Gastrocnemius medialis (tissue), 4 donors: ENCODE measurements at regions not wholly inside any gene's neighbourhood (a gene's known extent, or its start where the extent isn't known, plus 50 kb on each side); places are given as distances from the start of the nearest gene placed in this dataset.
A peak's percentile ranks its signal among the peaks of the same experiment; 100 is the strongest.

ENCODE experiments used
- ATAC-seq, 2 donors: fragments of 150-250 bp; one replicate each; pipeline ENCODE4 v1.9.1; 2016
- DNase-seq, 2 donors: peaks; one replicate each; pipeline ENCODE4 v3.0.0-alpha.2; 2019
- H3K27ac ChIP-seq, 4 donors: fragments of 200-600 bp; sonication (generic); 1 replicate in 1 of 4; 2 replicates in 3 of 4; pipeline ENCODE4 v1.5.1; 2016 to 2018; ENCODE audit warnings: mild to moderate bottlenecking in 2 of 4, moderate library complexity in 1 of 4
- H3K27me3 ChIP-seq, 3 donors: fragments of 200-600 bp; sonication (generic) in 2 of 3; 1 replicate in 1 of 3; 2 replicates in 2 of 3; pipeline versions ENCODE4 v1.5.1 to v1.6.0; 2016 to 2019; ENCODE audit warnings: mild to moderate bottlenecking in 1 of 3, moderate library complexity in 1 of 3
- H3K36me3 ChIP-seq, 2 donors: fragments of 200-600 bp; sonication (generic) in 1 of 2; one replicate each; pipeline ENCODE4 v1.5.1; 2017 to 2018
- H3K4me1 ChIP-seq, 2 donors: fragments of 200-600 bp; sonication (generic) in 1 of 2; one replicate each; pipeline ENCODE4 v1.5.1; 2016 to 2017; ENCODE audit warnings: mild to moderate bottlenecking in 2 of 2
- H3K4me3 ChIP-seq, 4 donors: fragments of 200-600 bp; sonication (generic) in 3 of 4; 1 replicate in 1 of 4; 2 replicates in 3 of 4; pipeline ENCODE4 v1.5.1; 2016 to 2019; ENCODE audit warnings: mild to moderate bottlenecking in 2 of 4
- H3K9me3 ChIP-seq, 3 donors: fragments of 200-600 bp; sonication (generic) in 2 of 3; 1 replicate in 1 of 3; 2 replicates in 2 of 3; pipeline ENCODE4 v1.5.1; 2016 to 2019
- POLR2A ChIP-seq, 2 donors: fragments of 450-650 bp; IDR thresholded peaks; one replicate each; pipeline ENCODE4 v1.6.1; 2017; ENCODE audit warnings: antibody characterized with exemption in 2 of 2, mild to moderate bottlenecking in 2 of 2, moderate library complexity in 2 of 2
- in situ Hi-C, 4 donors: fragments of 200-750 bp; cut with MboI; loops; one replicate each; pipeline versions ENCODE4 v1.15.0 to v1.8.0; 2017; ENCODE audit warnings: low sequenced_read_pairs in 4 of 4
- intact Hi-C: fragments of 100-400 bp; cut with DNase I; formaldehyde crosslinking; loops from one replicate; pipeline ENCODE4 v1.15.1; 2023; ENCODE audit warnings: low total_unique reads
- TF ChIP-seq, protein P1 (sequence below), 5 experiments: fragments of 450-650 bp in 3 of 5; fragments of 200-600 bp in 2 of 5; sonication (generic) in 2 of 5; IDR thresholded peaks in 4 of 5; conservative IDR thresholded peaks in 1 of 5; 1 replicate in 4 of 5; 2 replicates in 1 of 5; pipeline ENCODE4 v1.5.1; 2016 to 2019; ENCODE audit warnings: antibody characterized with exemption in 5 of 5, mild to moderate bottlenecking in 3 of 5, moderate library complexity in 3 of 5

DNA sequence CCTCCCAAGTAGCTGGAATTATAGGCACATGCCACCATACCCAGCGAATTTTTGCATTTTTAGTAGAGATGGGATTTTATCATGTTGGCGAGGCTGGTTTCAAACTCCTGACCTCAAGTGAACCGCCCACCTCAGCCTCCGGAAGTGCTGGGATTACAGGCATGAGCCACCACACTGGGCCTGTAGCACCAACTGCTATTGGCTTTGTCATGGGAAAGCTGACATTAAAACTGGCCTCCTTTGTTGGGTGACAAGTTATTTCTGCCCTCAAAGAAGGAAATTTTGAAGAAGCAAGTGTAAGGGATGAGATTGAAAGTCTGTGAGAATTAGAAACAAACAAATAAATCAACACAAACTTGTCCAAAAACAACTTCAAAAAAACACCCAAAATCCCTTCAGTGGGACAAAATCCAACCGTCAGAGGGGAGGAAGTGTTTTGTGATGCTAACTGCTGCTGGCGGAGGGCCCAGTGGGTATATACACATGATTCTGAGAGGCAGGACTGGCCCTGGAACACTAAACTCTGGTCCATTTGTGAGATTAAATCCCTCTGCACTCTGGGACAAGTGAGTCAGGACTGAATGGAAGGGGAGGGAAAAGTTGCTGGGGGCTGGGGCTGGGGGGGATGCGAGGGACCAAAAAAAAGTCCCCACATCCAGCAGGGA lies 87.5 kb upstream of the NAA20 start:
- no peaks in the 10 kb centered on the region for H3K27me3 ChIP-seq
- intact Hi-C loops = no loop called here
- H3K27ac ChIP-seq = peak overlapping the region in 1 of 4 donors; percentile 0
- no peaks in the 10 kb centered on the region for H3K9me3 ChIP-seq
- ATAC-seq = no peak
- DNase-seq = no peak
- in situ Hi-C loops = no loop called here
- H3K36me3 ChIP-seq = no peaks in the 10 kb centered on the region
- no peak for TF ChIP-seq POLR2A (IDR thresholded peaks at IDR 0.05)
- TF ChIP-seq, protein P1, sequence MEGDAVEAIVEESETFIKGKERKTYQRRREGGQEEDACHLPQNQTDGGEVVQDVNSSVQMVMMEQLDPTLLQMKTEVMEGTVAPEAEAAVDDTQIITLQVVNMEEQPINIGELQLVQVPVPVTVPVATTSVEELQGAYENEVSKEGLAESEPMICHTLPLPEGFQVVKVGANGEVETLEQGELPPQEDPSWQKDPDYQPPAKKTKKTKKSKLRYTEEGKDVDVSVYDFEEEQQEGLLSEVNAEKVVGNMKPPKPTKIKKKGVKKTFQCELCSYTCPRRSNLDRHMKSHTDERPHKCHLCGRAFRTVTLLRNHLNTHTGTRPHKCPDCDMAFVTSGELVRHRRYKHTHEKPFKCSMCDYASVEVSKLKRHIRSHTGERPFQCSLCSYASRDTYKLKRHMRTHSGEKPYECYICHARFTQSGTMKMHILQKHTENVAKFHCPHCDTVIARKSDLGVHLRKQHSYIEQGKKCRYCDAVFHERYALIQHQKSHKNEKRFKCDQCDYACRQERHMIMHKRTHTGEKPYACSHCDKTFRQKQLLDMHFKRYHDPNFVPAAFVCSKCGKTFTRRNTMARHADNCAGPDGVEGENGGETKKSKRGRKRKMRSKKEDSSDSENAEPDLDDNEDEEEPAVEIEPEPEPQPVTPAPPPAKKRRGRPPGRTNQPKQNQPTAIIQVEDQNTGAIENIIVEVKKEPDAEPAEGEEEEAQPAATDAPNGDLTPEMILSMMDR (IDR thresholded peaks at IDR 0.05 in 4 of 5, conservative IDR thresholded peaks at IDR 0.05 in 1 of 5) = no peak
- H3K4me1 ChIP-seq = peaks cover 31 to 54% of the 10 kb centered on the region in 2 donors
- H3K4me3 ChIP-seq = no peak overlapping the region

GRCh38 chr20:19930426-19930825 lies 86.7 kb upstream of the NAA20 start:
- DNase-seq = no peak
- Histone ChIP-seq H3K4me3 (no peak overlapping the region), H3K27ac (peak overlapping the region in 1 of 4 donors; percentile 0), H3K9me3 (no peaks in the 10 kb centered on the region), H3K36me3 (no peaks in the 10 kb centered on the region), H3K4me1 (peaks cover 38 to 62% of the 10 kb centered on the region in 2 donors), H3K27me3 (no peaks in the 10 kb centered on the region)
- ATAC-seq = no peak
- TF ChIP-seq POLR2A (IDR thresholded peaks at IDR 0.05) = no peak
- TF ChIP-seq, protein P1 (IDR thresholded peaks at IDR 0.05 in 4 of 5, conservative IDR thresholded peaks at IDR 0.05 in 1 of 5) = no peak
- intact Hi-C loops = no loop called here
- in situ Hi-C loops = no loop called here

GRCh38 chr20:19932170-19932667 lies 84.9 kb upstream of the NAA20 start:
- Histone ChIP-seq H3K27me3 (no peaks in the 10 kb centered on the region), H3K4me3 (no peak overlapping the region), H3K9me3 (no peaks in the 10 kb centered on the region), H3K4me1 (peaks cover 33 to 62% of the 10 kb centered on the region in 2 donors), H3K27ac (peak overlapping the region; percentile 17 to 83 (median 72)), H3K36me3 (no peaks in the 10 kb centered on the region)
- TF ChIP-seq, protein P1 (IDR thresholded peaks at IDR 0.05 in 4 of 5, conservative IDR thresholded peaks at IDR 0.05 in 1 of 5) = no peak
- no peak for TF ChIP-seq POLR2A (IDR thresholded peaks at IDR 0.05)
- intact Hi-C loops = no loop called here
- DNase-seq = peak; percentile 29 to 46
- in situ Hi-C loops = no loop called here
- peak; percentile 35 to 36 for ATAC-seq

GRCh38 chr20:19934792-19935491 lies 82.2 kb upstream of the NAA20 start:
- H3K36me3 ChIP-seq = no peaks in the 10 kb centered on the region
- intact Hi-C loops = loop anchor here (5.0 kb wide), 2 partner anchors 37 to 48 kb away; no protein-coding TSS in a partner anchor
- no peaks in the 10 kb centered on the region for H3K27me3 ChIP-seq
- TF ChIP-seq POLR2A (IDR thresholded peaks at IDR 0.05) = peak; percentile 27 to 53
- TF ChIP-seq, protein P1 (IDR thresholded peaks at IDR 0.05 in 4 of 5, conservative IDR thresholded peaks at IDR 0.05 in 1 of 5) = no peak
- DNase-seq = peak; percentile 61 to 70
- peak overlapping the region; percentile 24 to 45 (median 34) for H3K4me3 ChIP-seq
- in situ Hi-C loops = no loop called here
- no peaks in the 10 kb centered on the region for H3K9me3 ChIP-seq
- peak; percentile 74 to 82 for ATAC-seq
- H3K27ac ChIP-seq = peak overlapping the region; percentile 77 to 83 (median 77)
- H3K4me1 ChIP-seq = peaks cover 27 to 58% of the 10 kb centered on the region in 2 donors
